ENCODE measurements at regions not wholly inside any gene's neighbourhood (a gene's known extent, or its start where the extent isn't known, plus 50 kb on each side); places are given as distances from the start of the nearest gene placed in this dataset.

DNA sequence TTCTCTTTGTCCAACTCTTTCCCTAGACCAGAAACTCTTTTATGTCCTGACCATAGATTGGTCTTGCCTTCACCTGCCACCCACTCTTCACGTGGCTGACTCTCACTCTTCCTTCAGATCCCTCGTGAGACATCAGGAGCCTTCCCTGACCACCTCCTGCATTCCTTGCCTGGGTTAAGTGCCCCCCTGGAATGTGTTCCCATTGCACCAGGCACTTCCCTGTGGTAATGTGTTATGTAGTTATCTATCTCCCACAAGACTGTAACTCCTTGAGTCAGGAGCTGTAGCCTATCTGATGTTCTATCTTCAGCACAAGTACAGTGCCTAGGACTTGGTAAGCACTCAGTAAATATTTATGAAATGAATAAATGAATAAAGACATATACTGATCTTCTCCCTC lies 111.2 kb upstream of the CTTNBP2NL start:
- H3K4me1 ChIP-seq (ENCODE audit: insufficient read depth, low read length, severe bottlenecking), result no peaks in the 10 kb centered on the region
- H3K36me3 ChIP-seq (ENCODE audit: insufficient read depth, low read length), result no peaks in the 10 kb centered on the region
- no peaks in the 10 kb centered on the region for H3K9me2 ChIP-seq (ENCODE audit: low read depth, low read length)
- H3K27me3 ChIP-seq (ENCODE audit: insufficient read depth, low read length), result no peaks in the 10 kb centered on the region
- no peaks in the 10 kb centered on the region for H3K9me3 ChIP-seq (ENCODE audit: low read length)
- no peak overlapping the region for H3K4me3 ChIP-seq (ENCODE audit: low read depth, low read length, poor library complexity, severe bottlenecking)
- H3K9ac ChIP-seq (ENCODE audit: low read length), result no peak overlapping the region
- H3K4me2 ChIP-seq (ENCODE audit: low read length), result no peak overlapping the region
- no peaks in the 10 kb centered on the region for H3F3A ChIP-seq (ENCODE audit: insufficient read depth, low read length)
- TF ChIP-seq EZH2 (IDR thresholded peaks at IDR 0.05; ENCODE audit: borderline replicate concordance, low read length), result no peak
- TF ChIP-seq, protein P1, sequence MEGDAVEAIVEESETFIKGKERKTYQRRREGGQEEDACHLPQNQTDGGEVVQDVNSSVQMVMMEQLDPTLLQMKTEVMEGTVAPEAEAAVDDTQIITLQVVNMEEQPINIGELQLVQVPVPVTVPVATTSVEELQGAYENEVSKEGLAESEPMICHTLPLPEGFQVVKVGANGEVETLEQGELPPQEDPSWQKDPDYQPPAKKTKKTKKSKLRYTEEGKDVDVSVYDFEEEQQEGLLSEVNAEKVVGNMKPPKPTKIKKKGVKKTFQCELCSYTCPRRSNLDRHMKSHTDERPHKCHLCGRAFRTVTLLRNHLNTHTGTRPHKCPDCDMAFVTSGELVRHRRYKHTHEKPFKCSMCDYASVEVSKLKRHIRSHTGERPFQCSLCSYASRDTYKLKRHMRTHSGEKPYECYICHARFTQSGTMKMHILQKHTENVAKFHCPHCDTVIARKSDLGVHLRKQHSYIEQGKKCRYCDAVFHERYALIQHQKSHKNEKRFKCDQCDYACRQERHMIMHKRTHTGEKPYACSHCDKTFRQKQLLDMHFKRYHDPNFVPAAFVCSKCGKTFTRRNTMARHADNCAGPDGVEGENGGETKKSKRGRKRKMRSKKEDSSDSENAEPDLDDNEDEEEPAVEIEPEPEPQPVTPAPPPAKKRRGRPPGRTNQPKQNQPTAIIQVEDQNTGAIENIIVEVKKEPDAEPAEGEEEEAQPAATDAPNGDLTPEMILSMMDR (IDR thresholded peaks at IDR 0.05; ENCODE audit: low read length), result no peak
- H3K79me2 ChIP-seq (ENCODE audit: insufficient read depth, low read length), result no peaks in the 10 kb centered on the region
- no peak overlapping the region for H3K27ac ChIP-seq (ENCODE audit: low read depth, low read length, poor library complexity, severe bottlenecking)
- no peak overlapping the region for H2AFZ ChIP-seq (ENCODE audit: low read length)
- no peaks in the 10 kb centered on the region for H4K20me1 ChIP-seq (ENCODE audit: insufficient read depth, low read length)

DNA sequence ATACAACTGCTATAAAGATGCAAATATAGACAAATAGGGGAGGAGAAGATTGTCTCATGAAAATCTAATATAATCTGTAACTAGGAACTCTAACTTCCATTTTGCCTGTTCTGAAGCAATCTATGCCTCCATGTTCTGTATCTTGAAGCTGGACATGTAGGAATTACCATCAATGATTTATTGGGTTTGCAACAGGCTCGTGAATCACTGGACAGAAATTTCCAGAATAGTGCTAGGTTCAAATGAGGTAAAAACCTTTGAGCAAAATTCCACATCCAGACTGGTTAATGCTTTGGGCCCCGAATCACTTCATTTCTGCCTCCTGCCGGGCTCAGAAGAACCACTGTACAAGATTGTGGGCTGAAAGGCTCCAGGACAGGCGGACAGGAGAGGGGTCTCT lies 110.7 kb upstream of the CTTNBP2NL start:
- H3K9ac ChIP-seq (ENCODE audit: low read length), result no peak overlapping the region
- no peaks in the 10 kb centered on the region for H3K27me3 ChIP-seq (ENCODE audit: insufficient read depth, low read length)
- H3K36me3 ChIP-seq (ENCODE audit: insufficient read depth, low read length), result no peaks in the 10 kb centered on the region
- H3K4me1 ChIP-seq (ENCODE audit: insufficient read depth, low read length, severe bottlenecking), result no peaks in the 10 kb centered on the region
- no peaks in the 10 kb centered on the region for H4K20me1 ChIP-seq (ENCODE audit: insufficient read depth, low read length)
- H3F3A ChIP-seq (ENCODE audit: insufficient read depth, low read length), result no peaks in the 10 kb centered on the region
- H3K4me2 ChIP-seq (ENCODE audit: low read length), result no peak overlapping the region
- H3K4me3 ChIP-seq (ENCODE audit: low read depth, low read length, poor library complexity, severe bottlenecking), result no peak overlapping the region
- TF ChIP-seq EZH2 (IDR thresholded peaks at IDR 0.05; ENCODE audit: borderline replicate concordance, low read length), result no peak
- TF ChIP-seq, protein P1 (IDR thresholded peaks at IDR 0.05; ENCODE audit: low read length), result no peak
- H3K79me2 ChIP-seq (ENCODE audit: insufficient read depth, low read length), result no peaks in the 10 kb centered on the region
- H3K9me3 ChIP-seq (ENCODE audit: low read length), result no peaks in the 10 kb centered on the region
- H3K27ac ChIP-seq (ENCODE audit: low read depth, low read length, poor library complexity, severe bottlenecking), result no peak overlapping the region
- no peaks in the 10 kb centered on the region for H3K9me2 ChIP-seq (ENCODE audit: low read depth, low read length)
- H2AFZ ChIP-seq (ENCODE audit: low read length), result no peak overlapping the region

- Histone ChIP-seq H3K27ac (ENCODE audit: low read depth, low read length, poor library complexity, severe bottlenecking) (no peak overlapping the region), H4K20me1 (ENCODE audit: insufficient read depth, low read length) (no peaks in the 10 kb centered on the region), H3K4me1 (ENCODE audit: insufficient read depth, low read length, severe bottlenecking) (no peaks in the 10 kb centered on the region), H3K9ac (ENCODE audit: low read length) (no peak overlapping the region), H2AFZ (ENCODE audit: low read length) (no peak overlapping the region), H3K36me3 (ENCODE audit: insufficient read depth, low read length) (no peaks in the 10 kb centered on the region), H3K4me2 (ENCODE audit: low read length) (no peak overlapping the region), H3K79me2 (ENCODE audit: insufficient read depth, low read length) (no peaks in the 10 kb centered on the region), H3K27me3 (ENCODE audit: insufficient read depth, low read length) (no peaks in the 10 kb centered on the region), H3F3A (ENCODE audit: insufficient read depth, low read length) (no peaks in the 10 kb centered on the region), H3K4me3 (ENCODE audit: low read depth, low read length, poor library complexity, severe bottlenecking) (no peak overlapping the region), H3K9me3 (ENCODE audit: low read length) (no peaks in the 10 kb centered on the region), H3K9me2 (ENCODE audit: low read depth, low read length) (no peaks in the 10 kb centered on the region)
- no peak for TF ChIP-seq EZH2 (IDR thresholded peaks at IDR 0.05; ENCODE audit: borderline replicate concordance, low read length)
- TF ChIP-seq, protein P1 (IDR thresholded peaks at IDR 0.05; ENCODE audit: low read length), result no peak
Measured at GRCh38 chr1:112285746-112286145, 110.3 kb upstream of the CTTNBP2NL start.
